ENCODE measurements at regions not wholly inside any gene's neighbourhood (a gene's known extent, or its start where the extent isn't known, plus 50 kb on each side); places are given as distances from the start of the nearest gene placed in this dataset.

GRCh38 chr14:62307844-62308243, 545.6 kb downstream of the SNAPC1 start:
- H3K79me1 ChIP-seq (ENCODE audit: insufficient read depth, low read depth, low read length, poor library complexity, severe bottlenecking) = no peaks in the 10 kb centered on the region
- H2AFZ ChIP-seq (ENCODE audit: low read length) = peak overlapping the region; percentile 6
- no peak overlapping the region for H2BK12ac ChIP-seq (ENCODE audit: insufficient read length, low read depth, low read length)
- H3K23me2 ChIP-seq (ENCODE audit: insufficient read length, low read depth, low read length, poor library complexity, severe bottlenecking) = no peaks in the 10 kb centered on the region
- H4K20me1 ChIP-seq (ENCODE audit: control insufficient read depth, insufficient read depth, insufficient read length) = no peaks in the 10 kb centered on the region
- no CpG with 5 or more reads among the region's 3 CpGs for WGBS (ENCODE audit: extremely low coverage, insufficient read length, low lambda C conversion rate)
- Mint-ChIP-seq H3K27ac (peak overlapping the region in 1 of 3 experiments; percentile 8; a peak in 1 of 7 replicates), H3K36me3 (ENCODE audit: insufficient read depth in 1 of 3, low read depth in 3 of 3) (no peaks in the 10 kb centered on the region), H3K4me3 (no peak overlapping the region), H3K9me3 (no peaks in the 10 kb centered on the region), H3K27me3 (ENCODE audit: low read depth) (no peaks in the 10 kb centered on the region), H3K4me1 (peaks cover 5 to 6% of the 10 kb centered on the region in 2 experiments)
- no peak overlapping the region for H3K14ac ChIP-seq (ENCODE audit: insufficient read depth, low read length)
- H3K18ac ChIP-seq (ENCODE audit: insufficient read length, low read depth, low read length) = no peak overlapping the region
- H2BK15ac ChIP-seq (ENCODE audit: low read depth, low read length) = no peak overlapping the region
- H3K9me3 ChIP-seq (ENCODE audit: control insufficient read depth, low read depth, low read length) = no peaks in the 10 kb centered on the region
- no peak overlapping the region for H3K23ac ChIP-seq (ENCODE audit: insufficient read length, low read depth, low read length)
- H3K4ac ChIP-seq (ENCODE audit: low read depth, low read length) = no peak overlapping the region
- no peak overlapping the region for H3K56ac ChIP-seq (ENCODE audit: insufficient read length, low read depth, low read length)
- no peak overlapping the region for H2AK5ac ChIP-seq (ENCODE audit: insufficient read length, low read length)
- no peak overlapping the region for H3K27ac ChIP-seq (ENCODE audit: insufficient read length, low read depth, low read length)
- H2BK120ac ChIP-seq (ENCODE audit: low read depth, low read length, poor library complexity, severe bottlenecking) = no peak overlapping the region
- H4K8ac ChIP-seq (replicated peaks; ENCODE audit: insufficient read length, low read depth, low read length) = no peak overlapping the region
- H3T11ph ChIP-seq (ENCODE audit: low read length) = no peak overlapping the region
- no peaks in the 10 kb centered on the region for H3K79me2 ChIP-seq (ENCODE audit: insufficient read depth, low read length)
- no peaks in the 10 kb centered on the region for H3K27me3 ChIP-seq (ENCODE audit: insufficient read depth, low read length)
- H4K5ac ChIP-seq (ENCODE audit: insufficient read length, low read depth, low read length) = no peak overlapping the region
- H4K91ac ChIP-seq (ENCODE audit: insufficient read length, low read depth, low read length) = no peak overlapping the region
- DNase-seq = peak; percentile 33
- no peak overlapping the region for H3K4me2 ChIP-seq (ENCODE audit: insufficient read depth, insufficient read length, low read length)
- peak; percentile 44 for TF ChIP-seq CTCF (conservative IDR thresholded peaks at IDR 0.05)
- peaks cover 3% of the 10 kb centered on the region; the same call in 1 of the 2 replicates for H3K4me1 ChIP-seq (ENCODE audit: insufficient read depth, low read length)
- no peak overlapping the region for H3K9ac ChIP-seq (ENCODE audit: extremely low read depth, insufficient read length, low read length)
- no peak overlapping the region for H2BK5ac ChIP-seq (ENCODE audit: insufficient read length, low read length)
- H2BK20ac ChIP-seq (ENCODE audit: low read depth, low read length, poor library complexity, severe bottlenecking) = no peak overlapping the region

Data from H9 (cell line).